Pulmonary artery endothelial cell (primary cell): ENCODE measurements at regions not wholly inside any gene's neighbourhood (a gene's known extent, or its start where the extent isn't known, plus 50 kb on each side); places are given as distances from the start of the nearest gene placed in this dataset.

Experiments
- DNase-seq: peaks from one replicate; pipeline ENCODE4 v3.0.0-alpha.2; 2011; ENCODE audit warnings: low read depth, low spot score

- no peak for DNase-seq
These were observed 396.0 kb downstream of the SOCS6 start for GRCh38 chr18:70684821-70685220.

- no peak for DNase-seq
These were observed 394.4 kb downstream of the SOCS6 start for GRCh38 chr18:70683263-70683662.

- DNase-seq: no peak
These were observed 386.1 kb downstream of the SOCS6 start for GRCh38 chr18:70674896-70675295.

GRCh38 chr18:70673831-70674230, 385.0 kb downstream of the SOCS6 start:
- DNase-seq: no peak

- no peak for DNase-seq
These were observed 383.7 kb downstream of the SOCS6 start for GRCh38 chr18:70672581-70672980.

GRCh38 chr18:70671889-70672565, 383.2 kb downstream of the SOCS6 start:
- no peak for DNase-seq

GRCh38 chr18:70666936-70667335, 378.1 kb downstream of the SOCS6 start:
- no peak for DNase-seq

GRCh38 chr18:70663141-70663540, 374.3 kb downstream of the SOCS6 start:
- DNase-seq: no peak

GRCh38 chr18:70662588-70662987, 373.7 kb downstream of the SOCS6 start:
- no peak for DNase-seq

GRCh38 chr18:70659036-70659925, 370.4 kb downstream of the SOCS6 start:
- DNase-seq: no peak

GRCh38 chr18:70653671-70654070, 364.8 kb downstream of the SOCS6 start:
- DNase-seq: no peak

- no peak for DNase-seq
These were observed 362.0 kb downstream of the SOCS6 start for GRCh38 chr18:70650878-70651277.

GRCh38 chr18:70649683-70650082, 360.8 kb downstream of the SOCS6 start:
- no peak for DNase-seq

GRCh38 chr18:70645971-70646370, 357.1 kb downstream of the SOCS6 start:
- no peak for DNase-seq

- no peak for DNase-seq
These were observed 355.0 kb downstream of the SOCS6 start for GRCh38 chr18:70643812-70644211.

GRCh38 chr18:70641156-70641775, 352.4 kb downstream of the SOCS6 start:
- no peak for DNase-seq

GRCh38 chr18:70640336-70640887, 351.6 kb downstream of the SOCS6 start:
- no peak for DNase-seq

GRCh38 chr18:70636991-70637390, 348.1 kb downstream of the SOCS6 start:
- no peak for DNase-seq

- no peak for DNase-seq
These were observed 345.8 kb downstream of the SOCS6 start for GRCh38 chr18:70634576-70635147.

- no peak for DNase-seq
These were observed 338.4 kb downstream of the SOCS6 start for GRCh38 chr18:70627182-70627802.
